ENCODE measurements at regions not wholly inside any gene's neighbourhood (a gene's known extent, or its start where the extent isn't known, plus 50 kb on each side); places are given as distances from the start of the nearest gene placed in this dataset.

DNA sequence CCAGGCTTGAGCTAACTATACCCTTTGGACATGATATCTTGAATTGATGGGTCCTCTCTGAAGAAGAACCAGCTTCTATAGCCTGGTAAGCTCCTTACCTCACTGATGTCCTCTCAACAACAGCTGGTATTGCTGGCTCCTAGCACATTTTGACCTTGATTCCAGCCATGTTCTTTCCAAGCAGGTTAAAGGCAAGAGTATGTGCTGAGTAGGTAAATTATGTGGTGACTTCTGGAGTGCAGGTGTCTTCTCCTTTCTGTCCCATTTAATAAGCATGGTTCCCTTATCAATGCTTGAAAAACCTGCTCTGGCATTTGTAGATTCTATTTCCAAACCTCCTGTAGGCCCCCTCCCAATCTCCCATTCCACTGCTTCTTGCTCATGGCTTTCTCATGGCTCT, 300.1 kb downstream of the UTP18 start:
- TF ChIP-seq, protein P1, sequence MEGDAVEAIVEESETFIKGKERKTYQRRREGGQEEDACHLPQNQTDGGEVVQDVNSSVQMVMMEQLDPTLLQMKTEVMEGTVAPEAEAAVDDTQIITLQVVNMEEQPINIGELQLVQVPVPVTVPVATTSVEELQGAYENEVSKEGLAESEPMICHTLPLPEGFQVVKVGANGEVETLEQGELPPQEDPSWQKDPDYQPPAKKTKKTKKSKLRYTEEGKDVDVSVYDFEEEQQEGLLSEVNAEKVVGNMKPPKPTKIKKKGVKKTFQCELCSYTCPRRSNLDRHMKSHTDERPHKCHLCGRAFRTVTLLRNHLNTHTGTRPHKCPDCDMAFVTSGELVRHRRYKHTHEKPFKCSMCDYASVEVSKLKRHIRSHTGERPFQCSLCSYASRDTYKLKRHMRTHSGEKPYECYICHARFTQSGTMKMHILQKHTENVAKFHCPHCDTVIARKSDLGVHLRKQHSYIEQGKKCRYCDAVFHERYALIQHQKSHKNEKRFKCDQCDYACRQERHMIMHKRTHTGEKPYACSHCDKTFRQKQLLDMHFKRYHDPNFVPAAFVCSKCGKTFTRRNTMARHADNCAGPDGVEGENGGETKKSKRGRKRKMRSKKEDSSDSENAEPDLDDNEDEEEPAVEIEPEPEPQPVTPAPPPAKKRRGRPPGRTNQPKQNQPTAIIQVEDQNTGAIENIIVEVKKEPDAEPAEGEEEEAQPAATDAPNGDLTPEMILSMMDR (IDR thresholded peaks at IDR 0.05) = no peak
- TF ChIP-seq POLR2A (IDR thresholded peaks at IDR 0.05) (no peak), EP300 (IDR thresholded peaks at IDR 0.05) (no peak)
